Bronchial epithelial cell (primary cell): ENCODE measurements at regions not wholly inside any gene's neighbourhood (a gene's known extent, or its start where the extent isn't known, plus 50 kb on each side); places are given as distances from the start of the nearest gene placed in this dataset.

Source experiments
- DNase-seq: peaks from one replicate; pipeline ENCODE4 v3.0.0-alpha.2; 2010; ENCODE audit warnings: low read depth
- FAIRE-seq: peaks from 2 replicates; lab custom pipeline; 2011; peaks lifted over from hg19 to GRCh38; lab: Jason Lieb, UNC
- H3K27me3 ChIP-seq: 2 replicates; pipeline ENCODE4 v1.5.1; 2011; ENCODE audit warnings: low read length; ENCODE audit not compliant: control insufficient read depth, insufficient read depth
- H3K36me3 ChIP-seq: 2 replicates; pipeline ENCODE4 v1.5.1; 2011; ENCODE audit warnings: low read length; ENCODE audit not compliant: control insufficient read depth, insufficient read depth
- H3K4me3 ChIP-seq: 2 replicates; pipeline ENCODE4 v1.5.1; 2011; ENCODE audit warnings: mild to moderate bottlenecking, low read depth, low read length, control low read depth
- TF ChIP-seq, protein P1 (sequence below): IDR thresholded peaks from 2 replicates; pipeline ENCODE4 v1.5.1; 2011; ENCODE audit warnings: mild to moderate bottlenecking, moderate library complexity, low read length, control low read depth, inconsistent platforms; ENCODE audit not compliant: insufficient read depth, severe bottlenecking

DNA sequence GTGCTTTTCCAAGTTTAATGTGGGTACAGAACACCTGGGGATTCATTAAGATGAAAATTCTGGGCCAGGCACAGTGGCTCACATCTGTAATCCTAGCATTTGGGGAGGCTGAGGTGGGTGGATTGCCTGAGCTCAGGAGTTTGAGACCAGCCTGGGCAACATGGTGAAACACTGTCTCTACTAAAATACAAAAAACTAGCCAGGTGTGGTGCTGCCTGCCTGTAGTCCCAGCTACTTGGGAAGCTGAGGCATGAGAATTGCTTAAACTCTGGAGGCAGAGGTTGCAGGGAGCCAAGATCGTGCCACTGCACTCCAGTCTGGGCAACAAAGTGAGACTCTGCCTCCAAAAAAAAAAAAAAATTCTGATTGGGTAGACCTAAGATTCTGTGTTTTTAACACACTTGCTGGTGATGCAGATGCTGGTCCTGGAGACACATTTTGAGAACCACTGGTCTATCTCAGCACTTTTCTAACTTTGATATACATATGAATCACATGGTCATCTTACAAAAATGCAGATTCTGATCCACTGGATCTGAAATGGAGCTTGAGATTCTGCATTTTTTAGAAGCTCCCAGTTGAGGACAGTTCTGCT, 223.8 kb upstream of the SATB1 start:
- Histone ChIP-seq H3K27me3 (peaks cover 6% of the 10 kb centered on the region), H3K4me3 (no peak overlapping the region), H3K36me3 (no peaks in the 10 kb centered on the region)
- FAIRE-seq = no peak
- TF ChIP-seq, protein P1, sequence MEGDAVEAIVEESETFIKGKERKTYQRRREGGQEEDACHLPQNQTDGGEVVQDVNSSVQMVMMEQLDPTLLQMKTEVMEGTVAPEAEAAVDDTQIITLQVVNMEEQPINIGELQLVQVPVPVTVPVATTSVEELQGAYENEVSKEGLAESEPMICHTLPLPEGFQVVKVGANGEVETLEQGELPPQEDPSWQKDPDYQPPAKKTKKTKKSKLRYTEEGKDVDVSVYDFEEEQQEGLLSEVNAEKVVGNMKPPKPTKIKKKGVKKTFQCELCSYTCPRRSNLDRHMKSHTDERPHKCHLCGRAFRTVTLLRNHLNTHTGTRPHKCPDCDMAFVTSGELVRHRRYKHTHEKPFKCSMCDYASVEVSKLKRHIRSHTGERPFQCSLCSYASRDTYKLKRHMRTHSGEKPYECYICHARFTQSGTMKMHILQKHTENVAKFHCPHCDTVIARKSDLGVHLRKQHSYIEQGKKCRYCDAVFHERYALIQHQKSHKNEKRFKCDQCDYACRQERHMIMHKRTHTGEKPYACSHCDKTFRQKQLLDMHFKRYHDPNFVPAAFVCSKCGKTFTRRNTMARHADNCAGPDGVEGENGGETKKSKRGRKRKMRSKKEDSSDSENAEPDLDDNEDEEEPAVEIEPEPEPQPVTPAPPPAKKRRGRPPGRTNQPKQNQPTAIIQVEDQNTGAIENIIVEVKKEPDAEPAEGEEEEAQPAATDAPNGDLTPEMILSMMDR = no peak
- no peak for DNase-seq

DNA sequence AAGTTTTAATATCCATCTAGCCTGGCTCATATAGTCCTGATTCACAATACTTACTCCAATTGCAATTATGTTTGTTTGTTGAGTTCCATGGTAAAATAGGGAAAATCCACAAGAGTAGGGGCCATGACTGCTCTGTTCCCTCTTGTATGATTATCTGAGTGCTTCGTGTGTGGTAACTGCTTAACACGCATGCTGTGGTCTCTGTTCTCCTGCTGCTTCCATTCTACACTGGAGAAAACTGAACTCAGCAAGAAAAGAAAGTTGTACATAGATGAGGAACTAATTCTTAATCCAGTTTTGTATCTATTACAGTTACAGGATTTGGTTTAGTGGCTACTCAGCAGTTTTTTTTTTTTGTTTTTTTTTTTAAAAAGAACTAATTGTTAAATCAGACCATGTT, 223.0 kb upstream of the SATB1 start:
- Histone ChIP-seq H3K36me3 (no peaks in the 10 kb centered on the region), H3K4me3 (no peak overlapping the region), H3K27me3 (peaks cover 6% of the 10 kb centered on the region)
- DNase-seq (no peak), FAIRE-seq (no peak)
- TF ChIP-seq, protein P1 = no peak

DNA sequence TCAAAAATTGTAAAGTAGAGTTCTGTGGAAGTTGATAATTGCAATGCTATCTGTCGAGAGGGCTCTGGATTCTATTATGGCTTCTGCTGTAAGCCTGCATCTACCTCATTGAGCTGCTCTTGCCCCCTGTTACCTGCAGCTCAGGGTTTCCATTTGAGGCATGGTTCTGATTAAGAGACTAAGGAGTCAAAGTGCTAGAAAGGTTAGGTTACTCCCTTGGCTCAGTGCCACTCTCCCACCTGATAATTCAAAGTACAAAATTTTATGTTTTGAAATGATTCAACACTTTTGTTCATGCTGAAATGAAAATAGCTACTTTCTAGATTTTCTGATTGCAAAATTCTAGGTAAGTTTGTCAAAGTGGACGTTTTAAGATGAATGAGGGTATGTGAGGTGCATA, 220.5 kb upstream of the SATB1 start:
- Histone ChIP-seq H3K4me3 (no peak overlapping the region), H3K27me3 (peaks cover 4% of the 10 kb centered on the region), H3K36me3 (no peaks in the 10 kb centered on the region)
- DNase-seq = no peak
- TF ChIP-seq, protein P1 = no peak
- no peak for FAIRE-seq

DNA sequence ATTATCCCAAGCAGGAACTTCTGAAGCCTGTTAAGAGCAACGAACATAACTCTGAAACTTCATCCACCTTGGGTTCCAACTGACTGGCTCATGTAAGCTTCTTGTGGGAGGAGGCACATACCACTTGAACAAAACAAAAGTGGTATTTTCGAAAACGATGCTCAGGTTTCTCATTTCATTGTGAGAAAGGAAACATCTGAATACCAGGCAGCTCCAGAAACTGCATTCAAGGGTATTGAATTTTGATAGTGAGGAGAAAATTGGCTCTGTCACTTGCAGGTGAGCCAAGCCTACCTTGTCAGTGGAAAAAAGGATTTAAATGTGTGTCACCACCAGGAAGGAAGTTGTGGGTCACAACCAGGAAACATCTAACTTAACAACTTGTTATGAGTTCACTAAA, 218.1 kb upstream of the SATB1 start:
- no peaks in the 10 kb centered on the region for H3K36me3 ChIP-seq
- FAIRE-seq = peak; percentile 47
- no peak overlapping the region for H3K4me3 ChIP-seq
- peaks cover 3% of the 10 kb centered on the region for H3K27me3 ChIP-seq
- DNase-seq = no peak
- TF ChIP-seq, protein P1 = no peak

DNA sequence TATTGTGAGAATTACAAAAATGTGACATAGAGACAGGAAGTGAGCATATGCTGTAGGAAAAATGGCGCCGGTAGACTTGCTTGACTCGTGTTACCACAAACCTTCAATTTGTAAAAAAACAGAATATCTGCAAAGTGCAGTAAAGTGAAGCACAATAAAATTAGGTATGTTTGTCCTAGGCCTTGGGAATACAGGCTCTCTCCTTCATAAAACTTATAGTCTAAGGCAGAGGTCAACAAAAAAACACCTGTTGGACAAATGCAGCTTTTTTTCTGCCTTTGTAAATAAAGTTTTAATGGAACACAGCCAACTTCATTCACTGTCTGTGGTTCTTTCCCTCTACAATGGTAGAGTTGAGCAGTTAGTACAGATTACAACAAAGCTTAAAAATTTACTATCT, 216.8 kb upstream of the SATB1 start:
- no peak for FAIRE-seq
- no peak overlapping the region for H3K4me3 ChIP-seq
- TF ChIP-seq, protein P1 = no peak

DNA sequence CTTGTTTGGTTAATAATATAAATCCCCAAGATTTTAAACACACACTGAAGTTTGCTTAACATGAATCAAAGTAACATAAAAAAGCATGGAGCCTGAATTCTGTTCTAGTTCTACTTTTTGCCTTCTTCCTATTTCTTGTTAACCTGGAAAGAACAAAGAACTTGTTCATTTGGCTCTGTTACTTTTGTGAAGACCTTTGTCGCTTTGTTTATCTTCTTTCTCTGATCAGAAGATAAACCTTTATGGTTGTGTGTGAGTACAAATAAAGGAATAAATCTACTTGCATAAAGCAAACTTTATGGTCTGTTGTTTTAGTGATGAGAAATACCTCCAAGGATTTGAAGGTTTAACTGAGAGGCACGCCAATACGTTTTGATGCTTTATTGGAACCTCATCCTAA, 210.1 kb upstream of the SATB1 start:
- DNase-seq (no peak), FAIRE-seq (no peak)
- no peaks in the 10 kb centered on the region for H3K36me3 ChIP-seq
- no peaks in the 10 kb centered on the region for H3K27me3 ChIP-seq
- TF ChIP-seq, protein P1 = no peak
- H3K4me3 ChIP-seq = no peak overlapping the region

More for the DNA sequence above, 216.8 kb upstream of the SATB1 start:
- DNase-seq = no peak
- Histone ChIP-seq H3K27me3 (no peaks in the 10 kb centered on the region), H3K36me3 (no peaks in the 10 kb centered on the region)
